Motor neuron (in vitro differentiated cells): ENCODE measurements at regions not wholly inside any gene's neighbourhood (a gene's known extent, or its start where the extent isn't known, plus 50 kb on each side); places are given as distances from the start of the nearest gene placed in this dataset.

Experiments used
- ATAC-seq, 8 experiments: fragments of 200-7000 bp; cut with Tn5 transposase; replicated peaks in 6 of 8; 2 replicates each; pipeline ENCODE4 v1.8.0; 2021; ENCODE audit warnings: mild to moderate bottlenecking in 8 of 8, moderate library complexity in 8 of 8
- H3K27ac ChIP-seq, 2 donors: fragments of 250-450 bp; sonication (Bioruptor Pico); 2 replicates each; pipeline ENCODE4 v1.9.0; 2021; ENCODE audit warnings: antibody characterized with exemption in 2 of 2, mild to moderate bottlenecking in 2 of 2, moderate library complexity in 1 of 2
- H3K4me1 ChIP-seq, 2 donors: fragments of 250-450 bp; sonication (Bioruptor Pico); replicated peaks in 1 of 2; 2 replicates each; pipeline ENCODE4 v1.6.1; 2021; ENCODE audit warnings: antibody characterized with exemption in 2 of 2, mild to moderate bottlenecking in 2 of 2, moderate library complexity in 1 of 2
- H3K4me3 ChIP-seq, 5 donors: fragments of 250-450 bp; sonication (Bioruptor Pico); 2 replicates each; pipeline ENCODE4 v1.9.0; 2021; ENCODE audit warnings: antibody characterized with exemption in 5 of 5, mild to moderate bottlenecking in 5 of 5, moderate library complexity in 4 of 5
- WGBS, 10 experiments: fragments of 450-650 bp; shearing (Covaris generic); methylation state at CpG; one replicate each; pipeline ENCODE4 v1.0.0; 2022; 5-methylcytosine and 5-hydroxymethylcytosine counted together
- in situ Hi-C, 9 experiments: fragments of 400-800 bp; cut with MboI; loops; one replicate each; pipeline ENCODE4 v1.15.0; 2021; ENCODE audit warnings: low sequenced_read_pairs in 9 of 9, low pct_unique_long_range_greater_than_20kb in 2 of 9; ENCODE audit not compliant: unreplicated experiment in 9 of 9

DNA sequence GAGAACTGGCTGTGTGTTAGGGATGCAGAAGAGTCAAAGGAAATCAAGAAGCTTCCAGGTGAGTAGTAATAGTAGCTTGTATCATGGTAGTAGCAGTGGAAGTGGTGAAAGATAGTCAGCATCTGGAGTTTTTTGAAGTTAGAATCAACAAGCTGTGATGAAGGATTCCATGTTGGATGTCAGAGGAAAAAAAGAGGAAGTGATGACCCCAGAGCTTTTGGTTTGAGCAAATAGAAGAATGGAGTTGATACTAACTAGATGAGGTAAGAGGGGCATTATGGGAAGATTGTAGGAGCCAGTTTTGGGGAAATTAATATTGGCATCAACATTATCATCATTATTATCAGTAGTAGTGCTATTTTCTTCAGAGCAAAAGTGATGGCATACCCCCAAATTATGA is 542.2 kb downstream of the XIRP2 start:
- Histone ChIP-seq H3K27ac (no peak overlapping the region), H3K4me3 (no peak overlapping the region), H3K4me1 (peaks cover 0 to under 1% of the 10 kb centered on the region in 2 donors)
- no peak for ATAC-seq
- in situ Hi-C loops = no loop called here

DNA sequence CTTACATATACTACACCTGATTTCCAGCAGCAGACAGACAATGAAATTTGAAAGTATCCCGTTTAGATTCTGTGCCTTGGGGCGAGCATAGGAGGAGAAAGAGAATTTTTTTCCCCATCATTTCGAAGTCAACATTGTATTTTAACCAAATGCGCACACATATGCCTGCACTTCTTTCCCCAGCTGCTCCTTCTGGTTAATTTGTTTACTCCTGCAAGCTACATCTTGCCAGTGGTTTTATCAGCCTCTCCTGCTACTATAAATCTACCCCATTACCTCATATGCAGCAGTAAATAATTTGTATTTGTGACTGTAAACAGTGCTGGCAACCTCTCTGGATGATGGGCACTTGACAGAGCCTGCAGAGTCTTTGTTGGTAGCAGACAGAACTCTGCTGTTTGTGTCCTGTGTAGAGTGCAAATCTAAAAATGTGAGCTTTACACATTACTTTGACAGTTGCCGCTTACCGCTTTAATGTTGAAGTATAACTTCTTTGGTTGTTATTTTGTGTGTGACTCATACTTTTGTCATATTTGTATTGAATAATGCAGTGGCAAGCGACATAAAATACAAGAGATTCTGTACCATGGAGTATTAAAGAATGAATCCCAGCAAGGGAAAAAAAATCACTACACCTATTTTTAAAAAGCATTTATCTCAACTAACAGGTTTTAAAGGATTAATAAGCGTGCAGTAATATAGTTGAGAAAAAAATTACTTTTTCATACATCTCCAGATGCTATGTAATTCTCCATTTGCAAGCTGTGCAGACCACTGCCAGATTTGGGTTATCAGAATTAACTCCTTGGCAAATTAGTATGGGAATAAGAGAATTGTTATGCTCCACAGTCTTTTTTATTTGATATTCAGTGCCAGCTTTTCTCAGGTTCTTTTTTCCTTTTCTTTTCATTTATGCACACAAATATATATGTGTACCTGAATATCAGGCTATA is 536.8 kb downstream of the XIRP2 start:
- Histone ChIP-seq H3K27ac (no peak overlapping the region), H3K4me1 (peaks cover 0 to 9% of the 10 kb centered on the region in 2 donors), H3K4me3 (no peak overlapping the region)
- in situ Hi-C loops = no loop called here
- WGBS, 10 experiments = 8 to 100% (median 79%) methylated on average over 1 to 8 of the region's 8 CpGs
- peak in 4 of 8 experiments; percentile 22 to 76 (median 50) for ATAC-seq

DNA sequence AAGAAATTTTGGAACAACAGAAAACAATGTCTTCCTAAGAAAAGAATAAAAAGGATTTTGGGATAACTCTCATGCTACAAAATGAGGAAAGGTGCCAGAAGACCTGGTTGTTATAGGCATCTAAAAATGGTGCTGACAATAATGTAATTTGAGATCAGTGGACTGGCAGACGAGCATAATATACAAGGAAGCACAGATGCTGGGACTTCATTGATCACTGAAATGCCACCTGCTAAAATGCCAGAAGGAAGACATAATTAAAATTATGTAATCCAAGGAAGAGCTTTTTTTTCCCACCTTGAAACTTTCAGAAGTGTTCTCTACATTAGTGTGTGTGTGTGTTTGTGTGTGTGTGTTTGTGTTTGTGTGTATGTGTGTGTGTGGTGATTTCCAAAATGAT is 535.9 kb downstream of the XIRP2 start:
- 0 to 100% (median 37%) methylated on average over 1 of the region's 1 CpG; no CpG with 5 or more reads in 2 of the 10 experiments for WGBS, 10 experiments
- in situ Hi-C loops = no loop called here
- H3K4me3 ChIP-seq = no peak overlapping the region
- H3K27ac ChIP-seq = no peak overlapping the region
- H3K4me1 ChIP-seq = peaks cover 0 to 9% of the 10 kb centered on the region in 2 donors
- no peak for ATAC-seq

DNA sequence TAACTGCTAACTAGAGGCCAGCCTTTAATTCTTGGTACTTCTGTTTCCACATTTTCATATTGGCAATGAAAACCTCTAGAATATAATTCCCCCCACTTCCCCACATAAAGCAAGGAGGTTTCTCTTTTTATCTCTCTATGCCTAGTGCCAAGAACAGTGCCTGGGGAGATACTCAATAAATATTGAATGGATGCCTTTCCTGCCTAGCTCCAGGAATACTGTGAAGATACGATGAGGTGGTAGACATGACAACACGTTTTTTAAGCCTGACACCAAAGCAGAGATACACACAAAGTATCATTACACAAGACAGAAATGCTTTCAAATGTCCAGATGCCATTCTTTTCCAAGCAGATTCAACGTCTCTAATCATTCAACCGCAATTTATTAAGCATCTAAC is 535.5 kb downstream of the XIRP2 start:
- in situ Hi-C loops = no loop called here
- Histone ChIP-seq H3K27ac (no peak overlapping the region), H3K4me3 (no peak overlapping the region), H3K4me1 (peaks cover 0 to 9% of the 10 kb centered on the region in 2 donors)
- 0 to 67% (median 27%) methylated on average over 2 to 4 of the region's 4 CpGs; no CpG with 5 or more reads in 1 of the 10 experiments for WGBS, 10 experiments
- ATAC-seq = no peak

DNA sequence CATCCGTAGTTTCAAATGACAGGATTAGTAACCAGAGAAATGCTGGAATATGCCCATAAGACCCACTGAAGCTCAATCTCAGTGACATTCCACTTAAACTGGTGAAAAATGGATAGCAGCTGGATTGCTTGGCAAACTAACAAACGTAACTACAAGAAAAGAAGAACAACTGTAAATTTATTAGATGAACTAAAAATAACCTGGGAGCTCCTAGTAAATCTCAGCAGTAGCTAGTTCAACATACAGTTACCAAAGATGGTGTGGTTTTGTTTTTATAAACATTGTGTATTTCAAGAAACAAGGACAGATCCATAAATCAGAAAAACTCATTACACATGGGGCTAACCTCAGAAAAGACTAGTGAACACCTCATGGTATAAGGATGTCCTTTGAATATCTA is 531.9 kb downstream of the XIRP2 start:
- 0 to 81% (median 40%) methylated on average over 1 to 2 of the region's 2 CpGs; no CpG with 5 or more reads in 1 of the 10 experiments for WGBS, 10 experiments

DNA sequence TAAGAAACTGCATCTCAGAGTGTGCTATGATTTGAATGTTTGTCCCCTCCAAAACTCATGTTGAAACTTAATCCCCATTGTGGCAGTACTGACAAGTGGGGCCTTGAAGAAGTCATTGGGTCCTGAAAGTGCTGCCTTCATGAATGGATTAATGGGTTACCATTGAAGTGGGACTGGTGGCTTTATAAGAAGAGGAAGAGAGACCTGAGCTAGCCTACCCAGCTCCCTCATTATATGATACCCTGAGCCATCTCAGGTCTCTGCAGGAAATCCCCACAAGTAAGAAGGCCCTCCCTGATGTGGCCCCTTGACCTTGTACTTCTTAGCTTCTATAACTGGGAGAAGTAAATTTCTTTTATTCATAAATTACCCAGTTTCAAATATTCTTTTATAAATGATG is 526.8 kb downstream of the XIRP2 start:
- Histone ChIP-seq H3K4me3 (no peak overlapping the region), H3K4me1 (no peaks in the 10 kb centered on the region), H3K27ac (no peak overlapping the region)
- ATAC-seq = no peak
- in situ Hi-C loops = no loop called here

More for the DNA sequence above, 531.9 kb downstream of the XIRP2 start:
- in situ Hi-C loops = no loop called here
- no peak for ATAC-seq
- no peak overlapping the region for H3K27ac ChIP-seq
- H3K4me1 ChIP-seq = peaks cover 0 to 6% of the 10 kb centered on the region in 2 donors
- H3K4me3 ChIP-seq = no peak overlapping the region

DNA sequence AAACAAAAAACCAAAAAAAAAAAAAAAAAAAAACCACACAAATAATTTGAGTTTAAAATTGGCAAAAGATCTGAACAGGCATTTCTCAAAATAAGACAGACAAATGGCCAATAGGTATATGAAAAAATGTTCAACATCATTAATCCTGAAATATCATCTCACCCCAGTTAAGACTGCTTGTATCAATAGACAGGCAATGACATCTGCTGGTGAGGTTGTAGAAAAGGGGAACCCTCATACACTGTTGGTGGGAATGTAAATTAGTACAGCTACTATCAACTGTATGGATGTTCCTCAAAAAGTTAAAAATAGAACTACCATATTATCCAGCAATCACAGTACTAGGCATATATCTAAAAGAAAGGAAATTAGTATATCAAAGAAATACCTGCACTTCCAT is 523.1 kb downstream of the XIRP2 start:
- Histone ChIP-seq H3K27ac (no peak overlapping the region), H3K4me3 (no peak overlapping the region), H3K4me1 (no peaks in the 10 kb centered on the region)
- in situ Hi-C loops = no loop called here
- ATAC-seq = no peak

DNA sequence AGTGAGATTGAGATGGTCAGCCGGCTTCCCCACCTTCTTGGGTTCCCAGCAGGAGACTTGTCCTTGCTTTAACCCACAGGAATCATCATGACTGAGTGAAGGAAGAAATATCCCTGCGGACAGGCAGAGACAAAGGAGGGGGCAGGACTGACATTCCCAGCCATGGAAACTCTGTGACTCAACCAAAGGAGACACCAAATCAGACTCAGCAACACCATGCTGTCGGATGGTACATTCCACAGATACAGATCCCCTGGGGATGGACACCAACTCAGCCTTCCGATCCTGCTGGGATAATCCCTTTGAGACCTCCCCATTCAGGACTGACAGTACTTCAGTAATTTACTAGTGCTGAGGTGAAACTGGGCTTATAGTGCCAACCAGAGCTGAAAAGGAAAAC is 518.3 kb downstream of the XIRP2 start:
- in situ Hi-C loops = no loop called here
- peak in 1 of 8 experiments; percentile 25 for ATAC-seq
- Histone ChIP-seq H3K4me1 (no peaks in the 10 kb centered on the region), H3K27ac (no peak overlapping the region), H3K4me3 (no peak overlapping the region)
- 0 to 100% (median 80%) methylated on average over 1 to 4 of the region's 4 CpGs; no CpG with 5 or more reads in 5 of the 10 experiments for WGBS, 10 experiments

DNA sequence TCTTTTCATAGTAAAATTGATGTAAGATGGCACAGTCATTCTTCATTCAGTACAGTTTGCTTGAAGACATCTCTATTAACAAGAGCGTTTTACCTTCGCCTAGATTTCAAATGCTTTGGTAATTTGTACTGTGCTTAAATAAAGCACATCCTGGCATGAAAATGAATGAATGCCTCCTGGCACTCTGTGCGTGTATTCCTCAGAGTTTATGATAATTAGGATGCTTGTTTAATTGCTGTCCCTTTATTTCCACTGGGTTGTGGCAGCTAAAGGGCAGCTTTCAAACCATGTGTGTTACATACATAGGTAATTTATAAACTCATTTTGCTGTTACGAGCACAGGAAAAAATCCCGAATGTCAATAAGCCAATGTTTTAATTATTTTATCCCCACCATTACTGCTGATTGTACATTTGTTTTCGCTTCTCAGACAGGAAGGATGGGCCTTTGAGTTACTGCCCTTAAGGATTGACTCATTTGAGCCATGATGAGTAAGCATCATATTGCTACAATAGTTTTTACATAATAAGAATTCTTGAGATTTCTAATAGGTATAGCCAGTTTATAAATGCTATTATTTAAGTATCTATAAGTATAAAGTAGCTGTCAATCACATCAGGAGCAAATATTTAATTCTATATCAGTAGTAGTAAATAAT is 516.5 kb downstream of the XIRP2 start:
- peak in 3 of 8 experiments; percentile 79 to 87 (median 81) for ATAC-seq
- no peak overlapping the region for H3K27ac ChIP-seq
- in situ Hi-C loops = no loop called here
- no peaks in the 10 kb centered on the region for H3K4me1 ChIP-seq
- H3K4me3 ChIP-seq = no peak overlapping the region
- WGBS, 10 experiments = 35 to 100% (median 79%) methylated on average over 1 to 6 of the region's 6 CpGs; no CpG with 5 or more reads in 1 of the 10 experiments

DNA sequence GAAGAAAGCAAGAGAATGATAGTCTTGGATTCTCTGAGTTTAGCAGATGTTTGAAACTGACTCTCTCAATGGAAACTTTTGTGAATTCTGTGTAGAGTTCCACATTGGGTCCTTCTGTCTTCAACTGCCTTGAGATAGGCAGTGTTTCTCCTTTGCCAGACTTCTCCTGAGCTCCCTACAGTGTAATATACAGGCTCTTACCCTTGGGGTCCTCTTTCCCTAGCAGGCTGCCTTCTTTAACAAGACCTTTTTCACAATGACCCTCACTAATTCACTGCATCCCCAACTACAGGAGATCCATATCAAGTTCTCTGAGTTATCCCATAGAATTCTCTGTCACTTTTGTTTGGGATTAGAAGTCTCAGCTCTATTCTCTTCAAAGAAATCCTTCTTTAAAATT is 513.0 kb downstream of the XIRP2 start:
- Histone ChIP-seq H3K27ac (no peak overlapping the region), H3K4me1 (no peaks in the 10 kb centered on the region), H3K4me3 (no peak overlapping the region)
- in situ Hi-C loops = no loop called here
- ATAC-seq = no peak

DNA sequence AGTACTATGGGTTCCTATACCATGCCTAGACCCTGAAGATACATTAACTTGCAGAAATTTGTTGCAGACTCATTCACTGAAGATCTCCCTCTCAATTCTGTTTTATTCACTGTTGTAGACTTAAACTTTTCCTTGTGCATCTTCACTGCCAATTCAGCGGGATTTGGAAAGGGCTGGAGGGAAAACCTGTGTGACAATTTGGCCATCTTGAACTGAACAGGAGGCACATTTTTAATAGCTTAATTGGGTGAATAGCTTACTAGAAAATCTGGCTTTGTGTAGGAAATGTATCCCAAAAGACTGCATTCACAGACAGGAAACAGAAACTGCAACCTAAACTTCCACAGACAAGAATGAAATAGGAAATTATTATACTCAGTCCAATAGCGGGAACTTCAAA is 512.3 kb downstream of the XIRP2 start:
- 0 to 100% (median 60%) methylated on average over 1 to 2 of the region's 2 CpGs; no CpG with 5 or more reads in 2 of the 10 experiments for WGBS, 10 experiments
- in situ Hi-C loops = no loop called here
- Histone ChIP-seq H3K4me1 (no peaks in the 10 kb centered on the region), H3K4me3 (no peak overlapping the region), H3K27ac (no peak overlapping the region)
- no peak for ATAC-seq

DNA sequence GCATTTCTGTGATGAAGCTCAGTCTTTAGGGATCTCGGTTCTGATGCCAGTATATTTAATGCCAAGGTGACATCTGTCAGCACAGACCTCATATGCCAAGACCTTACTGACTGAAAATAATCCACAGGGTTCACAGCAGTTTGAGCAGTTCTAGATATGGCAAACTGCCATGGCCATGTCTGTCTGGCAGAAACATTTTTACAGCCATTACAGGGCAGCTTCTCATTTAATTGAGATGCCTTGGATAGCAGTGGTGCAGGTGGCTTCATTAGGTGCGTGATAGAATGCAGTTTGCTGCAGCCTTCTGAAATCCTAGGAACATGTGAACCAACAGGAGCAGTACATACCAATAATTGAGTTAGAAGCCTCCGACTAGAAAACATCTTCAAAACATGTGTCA is 510.6 kb downstream of the XIRP2 start:
- ATAC-seq = no peak
- in situ Hi-C loops = no loop called here
- whole genome bisulfite sequencing, 10 experiments = 0 to 100% (median 92%) methylated on average over 1 to 3 of the region's 3 CpGs; no CpG with 5 or more reads in 3 of the 10 experiments
- Histone ChIP-seq H3K4me1 (no peaks in the 10 kb centered on the region), H3K27ac (no peak overlapping the region), H3K4me3 (no peak overlapping the region)

DNA sequence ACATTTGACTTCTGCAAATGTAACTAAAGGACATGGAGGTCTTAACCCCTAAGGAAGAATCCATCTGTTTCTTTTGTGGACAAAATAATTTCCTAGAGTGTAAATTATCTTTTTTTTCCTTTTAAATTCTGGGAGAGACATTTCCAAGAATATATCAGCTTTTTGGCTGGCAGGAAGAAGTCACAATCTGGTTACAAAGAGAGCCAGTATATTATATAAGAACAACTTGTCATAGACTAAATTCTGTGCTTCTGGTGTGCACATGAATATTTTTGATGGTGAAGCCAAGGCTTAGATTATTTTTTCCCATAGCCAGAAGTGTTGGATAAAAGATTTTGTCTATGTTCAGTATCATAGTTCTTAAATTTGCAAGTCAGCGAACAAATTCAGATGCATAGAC is 500.6 kb downstream of the XIRP2 start:
- in situ Hi-C loops = no loop called here
- WGBS, 10 experiments = 0 to 100% (median 100%) methylated on average over 1 of the region's 1 CpG; no CpG with 5 or more reads in 2 of the 10 experiments
- no peak overlapping the region for H3K4me3 ChIP-seq
- H3K27ac ChIP-seq = no peak overlapping the region
- no peaks in the 10 kb centered on the region for H3K4me1 ChIP-seq
- ATAC-seq = no peak
